ENCODE measurements at regions not wholly inside any gene's neighbourhood (a gene's known extent, or its start where the extent isn't known, plus 50 kb on each side); places are given as distances from the start of the nearest gene placed in this dataset.

- H3K27ac ChIP-seq (ENCODE audit: low read depth, low read length), result no peak overlapping the region
- H3K27me3 ChIP-seq (ENCODE audit: control insufficient read depth, insufficient read depth, low read length), result no peaks in the 10 kb centered on the region
- H3K36me3 ChIP-seq (ENCODE audit: control insufficient read depth, insufficient read depth, low read length), result no peaks in the 10 kb centered on the region
- no peaks in the 10 kb centered on the region for H3K4me1 ChIP-seq (ENCODE audit: control insufficient read depth, insufficient read depth, low read length)
- no peak overlapping the region for H3K9ac ChIP-seq (ENCODE audit: low read length)
- H3K4me3 ChIP-seq (ENCODE audit: low read length), result no peak overlapping the region
Observed at GRCh38 chr2:145818890-145819504, 1299.1 kb upstream of the ZEB2 start.

GRCh38 chr2:145815933-145816332, 1296.0 kb upstream of the ZEB2 start:
- Histone ChIP-seq H3K4me1 (ENCODE audit: control insufficient read depth, insufficient read depth, low read length) (no peaks in the 10 kb centered on the region), H3K27ac (ENCODE audit: low read depth, low read length) (no peak overlapping the region), H3K36me3 (ENCODE audit: control insufficient read depth, insufficient read depth, low read length) (no peaks in the 10 kb centered on the region), H3K27me3 (ENCODE audit: control insufficient read depth, insufficient read depth, low read length) (no peaks in the 10 kb centered on the region), H3K9ac (ENCODE audit: low read length) (no peak overlapping the region), H3K4me3 (ENCODE audit: low read length) (no peak overlapping the region)

GRCh38 chr2:145813481-145813880, 1293.6 kb upstream of the ZEB2 start:
- Histone ChIP-seq H3K36me3 (ENCODE audit: control insufficient read depth, insufficient read depth, low read length) (no peaks in the 10 kb centered on the region), H3K9ac (ENCODE audit: low read length) (no peak overlapping the region), H3K4me3 (ENCODE audit: low read length) (no peak overlapping the region), H3K27me3 (ENCODE audit: control insufficient read depth, insufficient read depth, low read length) (no peaks in the 10 kb centered on the region), H3K27ac (ENCODE audit: low read depth, low read length) (no peak overlapping the region), H3K4me1 (ENCODE audit: control insufficient read depth, insufficient read depth, low read length) (no peaks in the 10 kb centered on the region)

GRCh38 chr2:145812165-145812554, 1292.2 kb upstream of the ZEB2 start:
- Histone ChIP-seq H3K4me3 (ENCODE audit: low read length) (no peak overlapping the region), H3K4me1 (ENCODE audit: control insufficient read depth, insufficient read depth, low read length) (no peaks in the 10 kb centered on the region), H3K36me3 (ENCODE audit: control insufficient read depth, insufficient read depth, low read length) (no peaks in the 10 kb centered on the region), H3K9ac (ENCODE audit: low read length) (no peak overlapping the region), H3K27me3 (ENCODE audit: control insufficient read depth, insufficient read depth, low read length) (no peaks in the 10 kb centered on the region), H3K27ac (ENCODE audit: low read depth, low read length) (no peak overlapping the region)

GRCh38 chr2:145811276-145812164, 1291.6 kb upstream of the ZEB2 start:
- Histone ChIP-seq H3K4me1 (ENCODE audit: control insufficient read depth, insufficient read depth, low read length) (no peaks in the 10 kb centered on the region), H3K36me3 (ENCODE audit: control insufficient read depth, insufficient read depth, low read length) (no peaks in the 10 kb centered on the region), H3K9ac (ENCODE audit: low read length) (no peak overlapping the region), H3K4me3 (ENCODE audit: low read length) (no peak overlapping the region), H3K27ac (ENCODE audit: low read depth, low read length) (no peak overlapping the region), H3K27me3 (ENCODE audit: control insufficient read depth, insufficient read depth, low read length) (no peaks in the 10 kb centered on the region)

GRCh38 chr2:145807968-145808367, 1288.0 kb upstream of the ZEB2 start:
- Histone ChIP-seq H3K4me1 (ENCODE audit: control insufficient read depth, insufficient read depth, low read length) (no peaks in the 10 kb centered on the region), H3K27ac (ENCODE audit: low read depth, low read length) (no peak overlapping the region), H3K9ac (ENCODE audit: low read length) (no peak overlapping the region), H3K4me3 (ENCODE audit: low read length) (no peak overlapping the region), H3K36me3 (ENCODE audit: control insufficient read depth, insufficient read depth, low read length) (no peaks in the 10 kb centered on the region), H3K27me3 (ENCODE audit: control insufficient read depth, insufficient read depth, low read length) (no peaks in the 10 kb centered on the region)

- Histone ChIP-seq H3K27me3 (ENCODE audit: control insufficient read depth, insufficient read depth, low read length) (no peaks in the 10 kb centered on the region), H3K9ac (ENCODE audit: low read length) (no peak overlapping the region), H3K4me1 (ENCODE audit: control insufficient read depth, insufficient read depth, low read length) (no peaks in the 10 kb centered on the region), H3K27ac (ENCODE audit: low read depth, low read length) (no peak overlapping the region), H3K4me3 (ENCODE audit: low read length) (no peak overlapping the region), H3K36me3 (ENCODE audit: control insufficient read depth, insufficient read depth, low read length) (no peaks in the 10 kb centered on the region)
Observed at GRCh38 chr2:145807554-145807953, 1287.6 kb upstream of the ZEB2 start.

GRCh38 chr2:145806546-145806945, 1286.6 kb upstream of the ZEB2 start:
- H3K4me1 ChIP-seq (ENCODE audit: control insufficient read depth, insufficient read depth, low read length), result no peaks in the 10 kb centered on the region
- no peak overlapping the region for H3K4me3 ChIP-seq (ENCODE audit: low read length)
- H3K27ac ChIP-seq (ENCODE audit: low read depth, low read length), result no peak overlapping the region
- no peak overlapping the region for H3K9ac ChIP-seq (ENCODE audit: low read length)
- H3K36me3 ChIP-seq (ENCODE audit: control insufficient read depth, insufficient read depth, low read length), result no peaks in the 10 kb centered on the region
- H3K27me3 ChIP-seq (ENCODE audit: control insufficient read depth, insufficient read depth, low read length), result no peaks in the 10 kb centered on the region

- Histone ChIP-seq H3K27me3 (ENCODE audit: control insufficient read depth, insufficient read depth, low read length) (no peaks in the 10 kb centered on the region), H3K27ac (ENCODE audit: low read depth, low read length) (no peak overlapping the region), H3K9ac (ENCODE audit: low read length) (no peak overlapping the region), H3K4me3 (ENCODE audit: low read length) (no peak overlapping the region), H3K36me3 (ENCODE audit: control insufficient read depth, insufficient read depth, low read length) (no peaks in the 10 kb centered on the region), H3K4me1 (ENCODE audit: control insufficient read depth, insufficient read depth, low read length) (no peaks in the 10 kb centered on the region)
Observed at GRCh38 chr2:145802133-145802532, 1282.2 kb upstream of the ZEB2 start.

GRCh38 chr2:145801210-145801609, 1281.3 kb upstream of the ZEB2 start:
- no peak overlapping the region for H3K4me3 ChIP-seq (ENCODE audit: low read length)
- no peak overlapping the region for H3K27ac ChIP-seq (ENCODE audit: low read depth, low read length)
- no peaks in the 10 kb centered on the region for H3K27me3 ChIP-seq (ENCODE audit: control insufficient read depth, insufficient read depth, low read length)
- no peaks in the 10 kb centered on the region for H3K36me3 ChIP-seq (ENCODE audit: control insufficient read depth, insufficient read depth, low read length)
- H3K4me1 ChIP-seq (ENCODE audit: control insufficient read depth, insufficient read depth, low read length), result no peaks in the 10 kb centered on the region
- no peak overlapping the region for H3K9ac ChIP-seq (ENCODE audit: low read length)

- Histone ChIP-seq H3K9ac (ENCODE audit: low read length) (no peak overlapping the region), H3K27ac (ENCODE audit: low read depth, low read length) (no peak overlapping the region), H3K4me1 (ENCODE audit: control insufficient read depth, insufficient read depth, low read length) (no peaks in the 10 kb centered on the region), H3K4me3 (ENCODE audit: low read length) (no peak overlapping the region), H3K36me3 (ENCODE audit: control insufficient read depth, insufficient read depth, low read length) (no peaks in the 10 kb centered on the region), H3K27me3 (ENCODE audit: control insufficient read depth, insufficient read depth, low read length) (no peaks in the 10 kb centered on the region)
Observed at GRCh38 chr2:145800151-145801091, 1280.5 kb upstream of the ZEB2 start.

- H3K4me3 ChIP-seq (ENCODE audit: low read length), result no peak overlapping the region
- H3K27ac ChIP-seq (ENCODE audit: low read depth, low read length), result no peak overlapping the region
- H3K27me3 ChIP-seq (ENCODE audit: control insufficient read depth, insufficient read depth, low read length), result no peaks in the 10 kb centered on the region
- no peaks in the 10 kb centered on the region for H3K4me1 ChIP-seq (ENCODE audit: control insufficient read depth, insufficient read depth, low read length)
- no peaks in the 10 kb centered on the region for H3K36me3 ChIP-seq (ENCODE audit: control insufficient read depth, insufficient read depth, low read length)
- H3K9ac ChIP-seq (ENCODE audit: low read length), result no peak overlapping the region
Observed at GRCh38 chr2:145799595-145800108, 1279.7 kb upstream of the ZEB2 start.

Data from rectal smooth muscle tissue (tissue), 1 donor.